ENCODE measurements at regions not wholly inside any gene's neighbourhood (a gene's known extent, or its start where the extent isn't known, plus 50 kb on each side); places are given as distances from the start of the nearest gene placed in this dataset.

DNA sequence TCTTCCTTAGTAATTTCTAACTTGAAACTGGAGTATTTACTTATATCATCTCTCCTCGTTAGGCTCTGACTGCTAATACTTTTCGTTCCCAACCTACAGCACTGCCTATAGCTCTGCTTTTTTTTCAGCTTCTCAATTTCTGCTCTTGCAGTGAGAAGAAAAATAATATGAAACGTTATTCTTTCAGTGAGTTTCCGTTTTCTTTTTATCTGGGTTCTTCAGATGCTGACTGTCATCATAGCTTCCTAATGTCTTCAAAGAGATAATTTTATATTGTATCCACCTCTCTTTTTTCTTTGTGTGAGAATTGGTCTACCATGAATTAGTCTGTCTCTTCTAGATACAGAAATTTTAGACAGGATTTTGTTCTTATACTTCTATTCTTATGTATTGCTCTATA, 454.9 kb downstream of the LMO7 start:
- TF ChIP-seq, protein P1, sequence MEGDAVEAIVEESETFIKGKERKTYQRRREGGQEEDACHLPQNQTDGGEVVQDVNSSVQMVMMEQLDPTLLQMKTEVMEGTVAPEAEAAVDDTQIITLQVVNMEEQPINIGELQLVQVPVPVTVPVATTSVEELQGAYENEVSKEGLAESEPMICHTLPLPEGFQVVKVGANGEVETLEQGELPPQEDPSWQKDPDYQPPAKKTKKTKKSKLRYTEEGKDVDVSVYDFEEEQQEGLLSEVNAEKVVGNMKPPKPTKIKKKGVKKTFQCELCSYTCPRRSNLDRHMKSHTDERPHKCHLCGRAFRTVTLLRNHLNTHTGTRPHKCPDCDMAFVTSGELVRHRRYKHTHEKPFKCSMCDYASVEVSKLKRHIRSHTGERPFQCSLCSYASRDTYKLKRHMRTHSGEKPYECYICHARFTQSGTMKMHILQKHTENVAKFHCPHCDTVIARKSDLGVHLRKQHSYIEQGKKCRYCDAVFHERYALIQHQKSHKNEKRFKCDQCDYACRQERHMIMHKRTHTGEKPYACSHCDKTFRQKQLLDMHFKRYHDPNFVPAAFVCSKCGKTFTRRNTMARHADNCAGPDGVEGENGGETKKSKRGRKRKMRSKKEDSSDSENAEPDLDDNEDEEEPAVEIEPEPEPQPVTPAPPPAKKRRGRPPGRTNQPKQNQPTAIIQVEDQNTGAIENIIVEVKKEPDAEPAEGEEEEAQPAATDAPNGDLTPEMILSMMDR (IDR thresholded peaks at IDR 0.05) = no peak
- no peak for TF ChIP-seq POLR2A (IDR thresholded peaks at IDR 0.05)
